ENCODE measurements at regions not wholly inside any gene's neighbourhood (a gene's known extent, or its start where the extent isn't known, plus 50 kb on each side); places are given as distances from the start of the nearest gene placed in this dataset.
"Not testable (repeated sequence)": the region's sequence is repeated elsewhere in the genome, so short reads cannot be mapped to it uniquely, and the experiment has no call there.

- Histone ChIP-seq H3K56ac (ENCODE audit: insufficient read length, low read depth, low read length) (no peak overlapping the region), H3T11ph (ENCODE audit: low read length) (no peak overlapping the region), H3K18ac (ENCODE audit: insufficient read length, low read depth, low read length) (no peak overlapping the region), H3K4ac (ENCODE audit: low read depth, low read length) (no peak overlapping the region), H2AFZ (ENCODE audit: low read length) (no peak overlapping the region), H3K9me3 (ENCODE audit: control insufficient read depth, low read depth, low read length) (no peaks in the 10 kb centered on the region), H2AK5ac (ENCODE audit: insufficient read length, low read length) (no peak overlapping the region), H3K27ac (ENCODE audit: insufficient read length, low read depth, low read length) (no peak overlapping the region), H3K23me2 (ENCODE audit: insufficient read length, low read depth, low read length, poor library complexity, severe bottlenecking) (no peaks in the 10 kb centered on the region), H3K79me2 (ENCODE audit: insufficient read depth, low read length) (no peaks in the 10 kb centered on the region), H2BK12ac (ENCODE audit: insufficient read length, low read depth, low read length) (no peak overlapping the region), H3K9ac (ENCODE audit: extremely low read depth, insufficient read length, low read length) (no peak overlapping the region), H4K5ac (ENCODE audit: insufficient read length, low read depth, low read length) (no peak overlapping the region), H4K8ac (replicated peaks; ENCODE audit: insufficient read length, low read depth, low read length) (no peak overlapping the region), H2BK120ac (ENCODE audit: low read depth, low read length, poor library complexity, severe bottlenecking) (no peak overlapping the region), H4K91ac (ENCODE audit: insufficient read length, low read depth, low read length) (no peak overlapping the region), H3K14ac (ENCODE audit: insufficient read depth, low read length) (no peak overlapping the region), H2BK15ac (ENCODE audit: low read depth, low read length) (no peak overlapping the region), H3K4me2 (ENCODE audit: insufficient read depth, insufficient read length, low read length) (no peak overlapping the region), H2BK5ac (ENCODE audit: insufficient read length, low read length) (no peak overlapping the region), H3K79me1 (ENCODE audit: insufficient read depth, low read depth, low read length, poor library complexity, severe bottlenecking) (no peaks in the 10 kb centered on the region), H4K20me1 (ENCODE audit: control insufficient read depth, insufficient read depth, insufficient read length) (no peaks in the 10 kb centered on the region), H3K27me3 (ENCODE audit: insufficient read depth, low read length) (no peaks in the 10 kb centered on the region), H2BK20ac (ENCODE audit: low read depth, low read length, poor library complexity, severe bottlenecking) (no peak overlapping the region), H3K23ac (ENCODE audit: insufficient read length, low read depth, low read length) (no peak overlapping the region), H3K4me1 (ENCODE audit: insufficient read depth, low read length) (no peaks in the 10 kb centered on the region)
- WGBS (ENCODE audit: extremely low coverage, insufficient read length, low lambda C conversion rate): no CpG with 5 or more reads among the region's 5 CpGs
- Mint-ChIP-seq H3K4me3 (no peak overlapping the region), H3K4me1 (no peaks in the 10 kb centered on the region), H3K27ac (peak overlapping the region in 1 of 3 experiments; percentile 1; a peak in 1 of 7 replicates), H3K9me3 (no peaks in the 10 kb centered on the region), H3K36me3 (ENCODE audit: insufficient read depth in 1 of 3, low read depth in 3 of 3) (no peaks in the 10 kb centered on the region), H3K27me3 (ENCODE audit: low read depth) (no peaks in the 10 kb centered on the region)
- DNase-seq: no peak
- no peak for TF ChIP-seq CTCF (conservative IDR thresholded peaks at IDR 0.05)
Measured at GRCh38 chr5:163261647-163262269, 175.6 kb upstream of the CCNG1 start.

- H3K27me3 Mint-ChIP-seq (ENCODE audit: low read depth); H4K91ac ChIP-seq (ENCODE audit: insufficient read length, low read depth, low read length); H3K9me3 ChIP-seq (ENCODE audit: control insufficient read depth, low read depth, low read length); DNase-seq; H3K27ac Mint-ChIP-seq; H4K5ac ChIP-seq (ENCODE audit: insufficient read length, low read depth, low read length); H2AK5ac ChIP-seq (ENCODE audit: insufficient read length, low read length); H3K23me2 ChIP-seq (ENCODE audit: insufficient read length, low read depth, low read length, poor library complexity, severe bottlenecking); H3K27me3 ChIP-seq (ENCODE audit: insufficient read depth, low read length); H3K4ac ChIP-seq (ENCODE audit: low read depth, low read length); H3K79me2 ChIP-seq (ENCODE audit: insufficient read depth, low read length); H2BK15ac ChIP-seq (ENCODE audit: low read depth, low read length); H3K23ac ChIP-seq (ENCODE audit: insufficient read length, low read depth, low read length); H2BK12ac ChIP-seq (ENCODE audit: insufficient read length, low read depth, low read length); H2AFZ ChIP-seq (ENCODE audit: low read length); H3K14ac ChIP-seq (ENCODE audit: insufficient read depth, low read length); H2BK120ac ChIP-seq (ENCODE audit: low read depth, low read length, poor library complexity, severe bottlenecking); H3K79me1 ChIP-seq (ENCODE audit: insufficient read depth, low read depth, low read length, poor library complexity, severe bottlenecking); H3K56ac ChIP-seq (ENCODE audit: insufficient read length, low read depth, low read length); H3K4me3 Mint-ChIP-seq; H4K8ac ChIP-seq (replicated peaks; ENCODE audit: insufficient read length, low read depth, low read length); H4K20me1 ChIP-seq (ENCODE audit: control insufficient read depth, insufficient read depth, insufficient read length); H3K9me3 Mint-ChIP-seq; H3K4me1 Mint-ChIP-seq; H2BK20ac ChIP-seq (ENCODE audit: low read depth, low read length, poor library complexity, severe bottlenecking); H3K4me2 ChIP-seq (ENCODE audit: insufficient read depth, insufficient read length, low read length); H3K18ac ChIP-seq (ENCODE audit: insufficient read length, low read depth, low read length); H2BK5ac ChIP-seq (ENCODE audit: insufficient read length, low read length); H3T11ph ChIP-seq (ENCODE audit: low read length); H3K27ac ChIP-seq (ENCODE audit: insufficient read length, low read depth, low read length); H3K4me1 ChIP-seq (ENCODE audit: insufficient read depth, low read length); H3K9ac ChIP-seq (ENCODE audit: extremely low read depth, insufficient read length, low read length); H3K36me3 Mint-ChIP-seq (ENCODE audit: insufficient read depth in 1 of 3, low read depth in 3 of 3): not testable (repeated sequence)
- no CpG with 5 or more reads among the region's 5 CpGs for WGBS (ENCODE audit: extremely low coverage, insufficient read length, low lambda C conversion rate)
Measured at GRCh38 chr5:163266249-163266648, 171.1 kb upstream of the CCNG1 start.
